SHP77 (cell line): ENCODE measurements at regions not wholly inside any gene's neighbourhood (a gene's known extent, or its start where the extent isn't known, plus 50 kb on each side); places are given as distances from the start of the nearest gene placed in this dataset.
A peak's percentile ranks its signal among the peaks of the same experiment; 100 is the strongest.
"Not testable (repeated sequence)": the region's sequence is repeated elsewhere in the genome, so short reads cannot be mapped to it uniquely, and the experiment has no call there.

ENCODE experiments used
- DNase-seq, 2 experiments: peaks; one replicate each; lab custom pipeline; 2025; lab: John Stamatoyannopoulos, UW

DNA sequence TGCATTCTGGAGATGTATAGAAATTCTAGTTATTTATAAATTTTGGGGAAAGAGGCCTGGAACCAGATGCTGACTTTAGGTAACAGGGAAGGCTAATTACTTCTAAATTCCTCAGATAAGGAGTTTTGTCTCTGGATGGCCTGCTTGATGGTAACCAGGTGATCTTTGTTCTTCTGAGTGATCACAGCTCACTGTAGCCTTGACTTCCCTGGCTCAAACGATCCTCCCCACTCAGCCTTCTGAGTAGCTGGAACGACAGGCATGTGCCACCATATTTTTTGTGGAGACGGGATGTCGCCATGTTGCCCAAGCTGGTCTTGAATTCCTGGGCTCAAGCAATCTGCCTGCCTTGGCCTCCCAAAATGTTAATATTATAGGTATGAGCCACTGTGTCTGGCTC lies 54.4 kb upstream of the MSH6 start:
- no peak for DNase-seq

DNA sequence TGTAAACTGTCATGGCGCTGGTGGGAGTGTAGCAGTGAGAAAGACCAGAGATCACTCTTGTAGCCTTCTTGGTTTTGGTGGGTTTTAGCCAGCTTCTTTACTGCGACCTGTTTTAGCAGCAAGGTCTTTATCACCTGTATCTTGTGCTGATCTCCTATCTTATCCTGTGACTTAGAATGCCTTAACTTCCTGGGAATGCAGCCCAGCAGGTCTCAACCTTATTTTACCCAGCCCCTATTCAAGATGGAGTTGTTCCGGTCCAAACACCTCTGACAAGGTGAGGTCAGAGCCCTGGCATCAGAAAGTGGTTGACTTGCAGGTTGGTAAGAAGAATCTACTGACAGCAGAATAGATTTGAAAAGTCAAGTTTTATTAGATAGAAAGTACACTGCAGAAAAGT lies 55.0 kb upstream of the MSH6 start:
- no peak for DNase-seq

DNA sequence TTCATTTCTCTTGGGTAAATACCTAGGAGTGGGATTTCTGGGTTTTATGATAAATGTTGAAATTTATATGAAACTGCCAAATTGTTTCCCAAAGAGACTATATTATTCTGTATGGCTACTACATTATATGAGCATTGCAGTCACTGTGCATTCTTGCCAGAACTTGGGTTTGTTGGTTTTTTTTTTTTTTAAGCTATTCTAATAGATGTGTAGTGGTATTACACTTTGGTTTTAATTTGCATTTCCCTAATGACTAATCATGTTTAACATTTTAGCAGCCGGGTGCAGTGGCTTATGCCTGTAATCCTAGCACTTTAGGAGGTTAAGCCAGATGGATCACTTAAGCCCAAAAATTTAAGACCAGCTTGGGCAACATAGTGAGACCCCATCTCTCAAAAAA lies 56.0 kb upstream of the MSH6 start:
- not testable (repeated sequence) for DNase-seq

DNA sequence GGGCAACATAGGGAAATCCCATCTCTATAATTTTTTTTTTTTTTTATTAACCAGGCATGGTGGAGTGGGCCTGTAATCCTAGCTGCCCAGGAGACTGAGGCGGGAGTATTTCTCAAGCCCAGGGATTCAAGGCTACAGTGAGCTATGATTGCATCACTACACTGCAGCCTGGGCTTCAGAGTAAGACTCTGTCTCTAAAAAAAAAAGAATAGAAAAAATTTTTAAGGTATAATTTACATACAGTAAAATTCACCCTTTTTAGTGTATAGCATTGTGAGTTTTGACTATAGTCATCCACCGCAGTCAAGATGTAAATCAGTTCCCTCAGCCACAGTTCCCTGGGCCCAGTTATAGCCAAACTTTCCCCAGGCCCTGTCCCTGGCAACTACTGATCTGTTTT lies 57.1 kb upstream of the MSH6 start:
- DNase-seq = no peak

DNA sequence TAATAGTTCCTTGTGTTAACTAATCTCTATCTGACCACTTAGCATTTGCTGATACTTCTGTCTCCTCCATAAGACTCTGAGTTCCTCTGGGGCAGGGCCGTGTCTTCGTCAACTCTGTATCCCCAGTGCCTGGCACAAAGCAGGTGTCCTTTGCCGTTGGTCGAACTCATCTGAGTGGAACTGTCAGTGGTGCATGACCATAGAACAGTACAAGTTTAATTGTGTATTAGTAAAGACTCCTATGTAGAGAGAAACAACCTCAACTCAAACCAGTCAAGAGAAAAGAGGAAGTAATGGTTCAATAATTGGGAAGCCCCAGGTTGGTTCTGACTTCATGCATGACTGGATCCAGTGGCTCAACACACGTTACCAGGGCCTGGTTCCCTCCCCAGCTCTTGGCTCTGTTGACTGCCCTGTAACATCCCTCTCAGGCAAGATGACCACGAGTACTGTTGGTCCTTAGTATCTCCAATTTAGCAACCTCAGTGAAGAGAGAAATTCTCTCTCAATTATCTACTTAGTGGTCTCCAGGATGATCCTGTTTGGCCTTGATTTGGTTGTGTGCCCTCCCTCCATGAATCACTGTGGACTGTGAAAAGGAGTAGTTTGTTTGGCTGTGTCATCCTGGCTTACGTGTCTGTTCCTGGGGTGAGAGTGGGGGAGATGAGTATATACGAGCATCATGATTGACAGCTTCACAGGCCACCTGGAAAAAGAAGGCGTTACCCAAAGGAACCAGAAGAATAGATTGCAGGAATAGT lies 58.5 kb upstream of the MSH6 start:
- DNase-seq = no peak

DNA sequence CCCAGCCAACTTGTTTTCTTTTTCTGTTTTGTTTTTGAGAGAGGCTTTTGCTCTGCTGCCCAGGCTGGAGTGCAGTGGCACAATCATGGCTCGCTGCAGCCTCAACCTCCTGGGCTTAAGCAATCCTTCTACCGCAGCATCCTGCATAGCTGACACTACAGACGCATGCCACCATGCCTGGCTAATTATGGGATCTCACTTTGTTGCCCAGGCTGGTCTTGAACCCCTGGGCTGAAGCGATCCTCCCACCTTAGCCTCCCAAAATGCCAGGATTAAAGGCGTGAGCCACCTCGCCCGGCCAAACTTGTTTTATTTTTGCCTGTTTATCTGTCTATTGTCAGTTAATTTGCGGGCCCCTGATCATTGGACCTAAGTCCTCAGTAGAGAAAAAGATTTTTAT lies 61.6 kb upstream of the MSH6 start:
- DNase-seq = no peak

DNA sequence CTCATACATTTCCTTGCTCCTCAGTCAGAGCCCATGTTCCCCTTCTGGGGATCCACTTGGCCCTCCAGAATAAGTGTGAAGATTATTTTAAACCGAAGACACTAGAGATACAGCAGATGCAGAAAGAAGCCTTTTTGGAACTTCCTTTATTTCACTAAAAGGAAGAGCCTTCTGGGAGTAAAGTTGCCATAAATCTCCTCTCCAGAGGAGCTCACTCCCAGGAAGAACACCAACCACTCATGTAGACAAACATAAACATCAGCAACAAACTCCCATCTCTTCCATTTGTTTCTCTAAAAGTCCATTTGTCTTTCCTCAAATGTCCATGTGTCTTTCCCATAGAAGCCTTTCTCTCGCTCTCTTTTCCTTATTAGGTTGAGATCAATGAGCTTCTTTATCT lies 62.4 kb upstream of the MSH6 start:
- DNase-seq = no peak

DNA sequence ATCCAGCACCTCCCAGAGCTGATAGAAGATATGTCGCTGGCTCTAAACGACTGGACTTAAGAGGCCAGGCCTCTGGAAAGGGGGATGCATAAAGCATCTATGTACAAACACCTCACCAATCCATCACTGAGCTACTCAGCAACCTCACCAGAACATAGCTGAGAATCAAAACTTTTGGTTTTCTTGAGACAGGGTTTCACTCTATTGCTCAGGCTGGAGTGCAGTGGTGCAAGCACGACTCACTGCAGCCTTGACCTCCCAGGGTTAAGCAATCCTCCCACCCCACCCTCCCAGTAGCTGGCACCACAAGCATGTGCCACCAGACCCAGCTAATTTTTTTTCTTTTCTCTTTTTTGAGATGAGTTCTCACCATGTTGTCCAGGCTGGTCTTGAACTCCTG lies 62.9 kb upstream of the MSH6 start:
- DNase-seq = no peak

DNA sequence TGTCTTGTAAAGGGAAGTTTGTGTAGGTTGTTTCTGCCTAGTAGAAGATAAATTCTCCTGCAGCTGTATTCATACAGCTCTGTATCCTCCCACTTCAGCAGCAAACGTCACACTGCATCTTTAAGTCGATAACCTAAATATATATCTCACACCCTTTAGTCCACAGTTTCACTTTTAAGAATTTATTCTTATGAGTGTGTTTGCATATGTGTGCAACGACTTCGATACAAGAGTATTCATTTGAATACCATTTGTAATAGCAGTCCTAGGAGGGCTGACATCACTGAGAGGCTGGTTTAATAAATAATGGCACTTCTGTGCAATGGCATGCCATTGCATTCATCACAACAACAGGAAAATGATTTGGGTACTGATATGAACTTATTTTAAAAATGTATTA lies 63.8 kb upstream of the MSH6 start:
- DNase-seq = no peak

DNA sequence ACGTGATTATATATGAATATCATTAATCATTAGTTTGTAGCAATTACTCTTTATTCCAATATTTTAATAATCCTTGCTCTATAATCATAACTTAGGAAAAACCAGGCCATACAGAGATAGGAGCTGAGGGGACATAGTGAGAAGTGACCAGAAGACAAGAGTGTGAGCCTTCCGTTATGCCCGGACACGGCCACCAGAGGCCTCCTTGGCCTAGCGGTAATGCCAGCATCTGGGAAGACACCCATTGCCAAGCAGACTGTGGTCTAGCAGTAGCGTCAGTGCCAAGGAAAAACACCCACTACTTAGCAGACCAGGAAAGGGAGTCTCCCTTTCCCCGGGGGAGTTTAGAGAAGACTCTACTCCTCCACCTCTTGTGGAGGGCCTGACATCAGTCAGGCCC lies 66.6 kb upstream of the MSH6 start:
- peak in 1 of 2 experiments; percentile 4 for DNase-seq

DNA sequence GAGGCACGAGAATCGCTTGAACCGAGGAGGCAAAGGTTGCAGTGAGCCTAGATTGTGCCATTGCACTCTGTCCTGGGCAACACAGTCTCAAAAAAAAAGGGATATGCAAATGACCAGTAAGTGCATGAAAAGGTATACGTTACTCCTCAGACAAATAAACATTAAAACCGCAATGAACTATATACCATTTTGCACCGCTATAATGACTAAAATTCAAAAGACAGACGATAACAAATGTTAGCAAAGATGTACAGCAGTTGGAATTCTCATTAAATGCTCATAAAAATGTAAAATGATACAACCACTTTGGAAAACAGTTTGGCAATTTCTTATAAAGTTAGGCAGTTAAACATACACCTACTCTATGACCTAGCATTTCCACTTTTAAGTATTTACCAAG lies 67.4 kb upstream of the MSH6 start:
- DNase-seq = no peak

DNA sequence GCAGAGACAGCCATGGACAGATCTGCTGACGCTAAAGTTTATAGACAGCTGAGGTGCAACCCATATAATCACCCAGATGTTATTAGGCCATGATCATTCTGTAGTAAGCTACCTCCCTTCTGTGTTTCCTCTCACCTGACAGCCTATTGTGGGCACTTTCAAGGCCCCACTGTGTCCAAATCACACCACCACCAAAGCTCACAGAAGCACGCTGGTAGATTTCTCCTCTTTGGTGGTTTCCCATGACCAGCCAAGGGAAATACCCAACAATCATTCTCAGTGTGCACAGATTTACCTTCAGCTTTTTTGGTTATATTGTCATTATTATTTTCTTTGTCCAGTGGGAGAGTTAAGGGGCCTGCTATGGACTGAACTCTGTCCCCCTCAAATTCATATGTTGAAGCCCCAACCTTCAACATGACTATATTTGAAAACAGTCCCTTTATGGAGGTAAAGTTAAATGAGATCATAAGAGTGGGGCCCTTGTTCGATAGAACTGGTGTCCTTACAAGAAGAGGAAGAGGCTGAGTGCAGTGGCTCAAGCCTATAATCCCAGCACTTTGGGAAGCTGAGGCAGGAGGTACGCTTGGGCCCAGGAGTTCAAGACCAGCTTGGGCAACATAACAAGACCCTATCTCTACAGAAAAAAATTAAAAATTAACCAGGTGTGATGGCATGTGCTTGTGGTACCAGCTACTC lies 74.0 kb upstream of the MSH6 start:
- DNase-seq = no peak

DNA sequence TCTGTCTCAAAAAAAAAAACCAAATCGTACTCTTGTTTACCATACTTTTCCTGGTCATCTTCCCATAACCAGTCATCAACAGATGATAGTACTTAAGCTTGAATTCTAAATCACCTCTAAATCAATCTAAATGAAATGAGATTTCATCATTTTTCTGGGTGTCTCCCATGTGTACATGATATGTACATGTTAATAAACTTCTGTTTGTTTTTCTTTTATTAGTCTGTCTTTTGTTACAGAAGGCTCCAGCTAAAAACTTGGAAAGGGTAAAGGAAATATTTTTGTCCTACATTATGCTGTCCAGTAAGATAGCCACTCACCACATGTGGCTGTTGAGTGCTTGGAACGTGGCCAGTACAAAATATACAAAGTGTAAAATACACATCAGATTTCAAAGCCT lies 78.7 kb upstream of the MSH6 start:
- no peak for DNase-seq

DNA sequence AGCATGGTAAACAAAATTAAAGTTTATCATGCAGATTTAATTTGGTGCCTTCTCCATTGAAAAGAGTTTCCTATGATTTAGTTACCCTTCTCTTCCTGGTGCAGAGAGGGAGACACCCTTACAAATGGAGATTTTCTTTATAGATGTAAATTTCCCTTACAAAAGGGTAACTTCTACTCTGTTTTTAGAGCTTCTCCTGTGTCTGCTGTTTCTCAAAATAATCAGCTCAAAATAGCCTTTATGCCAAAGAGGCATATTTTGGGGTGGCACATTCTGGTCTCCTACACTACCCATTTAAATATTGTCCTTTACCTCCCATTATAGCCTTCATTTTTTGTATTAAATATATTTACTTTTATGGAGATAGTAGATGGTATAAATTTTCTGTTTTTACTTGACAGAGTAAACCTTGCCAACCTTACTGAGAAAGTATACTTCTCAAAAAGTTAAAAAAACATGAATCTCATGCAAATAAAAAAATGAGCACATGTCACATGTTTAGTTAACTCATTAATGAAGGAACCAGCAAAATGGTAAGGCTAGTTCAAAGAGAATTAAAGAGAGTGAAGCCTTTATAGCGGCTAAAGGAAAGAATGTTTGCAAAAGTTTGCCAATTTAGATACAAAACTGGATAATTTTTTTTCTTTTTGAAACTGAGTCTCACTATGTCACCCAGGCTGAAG lies 83.3 kb upstream of the MSH6 start:
- no peak for DNase-seq

DNA sequence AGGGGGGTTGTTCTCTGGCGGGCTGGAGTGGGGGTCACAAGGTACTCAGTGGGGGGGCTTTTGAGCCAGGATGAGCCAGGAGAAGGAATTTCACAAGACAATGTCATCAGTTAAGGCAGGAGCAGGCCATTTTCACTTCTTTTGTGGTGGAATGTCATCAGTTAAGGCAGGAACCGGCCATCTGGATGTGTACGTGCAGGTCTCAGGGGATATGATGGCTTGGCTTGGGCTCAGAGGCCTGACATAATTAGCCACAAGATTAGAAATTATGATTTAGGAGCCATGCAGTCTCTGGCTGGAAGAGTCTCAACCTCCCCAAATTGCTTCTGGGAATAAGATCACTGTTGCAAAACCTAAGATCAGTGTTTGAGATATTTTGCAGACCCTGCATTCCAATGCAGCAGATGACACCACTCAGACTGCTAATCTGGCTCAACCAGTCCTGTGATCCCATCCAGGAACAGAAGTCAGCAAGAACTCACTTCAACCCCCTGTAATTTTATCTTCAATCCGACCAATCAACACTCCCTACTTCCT lies 84.4 kb upstream of the MSH6 start:
- not testable (repeated sequence) for DNase-seq

DNA sequence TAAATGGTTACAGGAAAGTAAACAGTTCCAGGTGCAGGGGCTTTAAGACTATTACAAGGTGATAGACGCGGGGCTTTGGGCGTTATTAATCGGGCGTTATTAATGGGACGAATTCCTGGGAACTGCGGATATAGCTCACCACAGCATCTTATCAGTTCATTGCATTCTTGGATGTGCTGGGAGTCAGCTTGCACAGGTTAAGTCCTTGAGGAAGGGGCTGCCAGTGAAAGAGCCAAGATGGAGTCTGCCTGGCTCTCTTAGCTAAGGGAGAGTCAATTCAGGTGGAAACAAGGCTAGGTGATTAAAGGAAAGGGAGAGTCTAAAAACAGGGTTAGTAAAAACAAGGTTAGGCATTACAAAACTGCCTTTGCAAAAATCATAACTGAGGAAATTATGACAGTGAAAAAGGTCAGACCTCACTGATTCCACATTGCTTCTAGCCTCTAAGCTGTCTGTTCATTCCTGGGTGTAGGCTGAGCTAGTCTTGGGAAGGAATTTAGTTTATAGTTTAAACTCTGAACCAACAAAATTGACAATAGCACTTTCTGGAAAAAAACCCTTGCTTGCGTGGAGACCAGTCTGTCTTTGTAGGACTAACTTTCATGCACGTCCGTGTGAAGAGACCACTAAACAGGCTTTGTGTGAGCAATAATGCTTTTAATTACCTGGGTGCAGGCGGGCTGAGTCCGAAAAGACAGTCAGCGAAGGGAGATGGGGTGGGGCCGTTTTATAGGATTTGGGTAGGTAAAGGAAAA lies 85.1 kb upstream of the MSH6 start:
- not testable (repeated sequence) for DNase-seq

DNA sequence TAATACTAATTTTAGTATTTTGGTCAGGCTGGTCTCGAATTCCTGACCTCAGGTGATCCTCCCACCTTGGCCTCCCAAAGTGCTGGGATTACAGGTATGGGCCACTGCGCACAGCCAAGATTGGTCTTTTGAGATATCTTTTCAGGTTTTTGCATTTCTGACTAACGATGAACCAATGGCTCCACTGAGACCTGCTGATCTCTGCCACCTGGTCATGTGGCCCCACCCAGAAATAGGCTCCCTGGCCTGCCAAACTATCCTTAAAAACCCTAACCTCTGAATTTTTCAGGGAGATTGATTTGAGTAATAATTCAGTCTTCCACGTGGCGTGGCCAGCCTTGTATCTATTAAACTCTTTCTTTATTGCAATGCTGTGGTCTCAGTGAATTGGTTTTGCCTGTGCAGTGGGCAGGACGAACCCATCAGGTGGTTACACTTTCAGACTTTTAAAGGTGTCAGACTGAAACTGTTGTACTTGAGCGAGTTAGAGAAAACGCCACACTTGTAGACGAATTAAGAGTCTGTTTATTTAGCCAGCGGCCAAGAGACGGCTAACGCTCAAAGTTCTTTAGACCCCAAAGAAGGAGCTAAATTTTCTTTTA lies 85.8 kb upstream of the MSH6 start:
- DNase-seq = no peak

DNA sequence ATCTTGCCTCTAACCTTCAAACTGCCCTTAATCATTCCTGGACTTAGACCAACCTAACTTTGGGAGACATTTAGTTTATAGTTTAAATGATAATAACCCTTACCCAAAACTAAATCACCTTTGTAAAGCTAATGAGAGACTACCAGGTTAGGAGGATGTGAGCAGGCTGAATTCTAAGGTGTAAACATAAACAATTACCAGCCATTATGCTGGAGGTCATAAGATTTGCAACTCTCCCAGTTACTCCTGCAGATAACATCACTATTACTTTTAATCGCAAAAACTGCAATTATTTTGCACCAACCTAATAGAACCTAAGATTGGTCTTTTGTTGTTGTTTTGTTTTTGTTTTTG lies 86.5 kb upstream of the MSH6 start:
- DNase-seq = no peak

DNA sequence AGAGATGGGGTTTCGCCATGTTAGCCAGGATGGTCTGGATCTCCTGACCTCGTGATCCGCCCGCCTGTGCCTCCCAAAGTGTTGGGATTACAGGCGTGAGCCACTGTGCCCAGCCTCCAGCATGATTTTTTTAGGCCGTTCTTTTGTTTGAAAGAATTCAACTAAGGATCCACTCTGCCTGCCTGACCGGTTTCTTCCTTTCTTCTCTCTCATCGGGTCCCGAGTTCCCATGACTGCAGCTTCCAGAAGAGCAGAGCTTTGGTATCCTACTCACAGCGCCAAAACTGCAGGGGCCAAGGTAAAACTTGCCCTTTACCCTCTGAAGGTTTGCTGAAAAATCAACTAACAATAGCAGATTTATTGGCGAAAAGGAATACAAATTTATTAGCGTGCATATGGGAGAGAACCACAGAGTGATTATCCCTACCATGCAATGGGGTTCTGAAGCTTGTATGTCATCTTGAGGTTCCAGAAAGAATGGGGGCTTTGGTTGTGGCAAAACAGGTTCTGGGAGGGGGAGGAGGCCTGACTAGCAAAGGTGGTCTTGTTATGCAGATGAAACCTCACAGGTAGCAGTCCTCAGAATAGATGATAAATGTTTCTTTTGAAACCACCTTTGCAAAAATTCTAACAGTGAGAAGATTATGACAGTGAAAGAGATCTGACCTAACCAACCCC lies 87.0 kb upstream of the MSH6 start:
- DNase-seq = no peak

DNA sequence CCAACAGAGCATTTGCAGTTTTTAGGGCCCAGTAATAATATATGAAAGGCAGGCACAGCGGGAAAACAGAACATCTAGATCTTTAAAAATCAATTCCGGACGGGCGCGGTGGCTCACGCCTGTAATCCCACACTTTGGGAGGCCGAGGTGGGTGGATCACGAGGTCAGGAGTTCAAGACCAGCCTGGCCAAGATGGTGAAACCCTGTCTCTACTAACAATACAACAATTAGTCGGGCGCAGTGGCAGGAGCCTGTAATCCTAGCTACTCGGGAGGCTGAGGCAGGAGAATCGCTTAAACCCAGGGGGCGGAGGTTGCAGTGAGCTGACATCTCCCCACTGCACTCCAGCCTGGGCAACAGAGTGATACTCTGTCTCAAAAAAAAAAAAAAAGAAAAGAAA lies 88.5 kb upstream of the MSH6 start:
- DNase-seq = not testable (repeated sequence)

DNA sequence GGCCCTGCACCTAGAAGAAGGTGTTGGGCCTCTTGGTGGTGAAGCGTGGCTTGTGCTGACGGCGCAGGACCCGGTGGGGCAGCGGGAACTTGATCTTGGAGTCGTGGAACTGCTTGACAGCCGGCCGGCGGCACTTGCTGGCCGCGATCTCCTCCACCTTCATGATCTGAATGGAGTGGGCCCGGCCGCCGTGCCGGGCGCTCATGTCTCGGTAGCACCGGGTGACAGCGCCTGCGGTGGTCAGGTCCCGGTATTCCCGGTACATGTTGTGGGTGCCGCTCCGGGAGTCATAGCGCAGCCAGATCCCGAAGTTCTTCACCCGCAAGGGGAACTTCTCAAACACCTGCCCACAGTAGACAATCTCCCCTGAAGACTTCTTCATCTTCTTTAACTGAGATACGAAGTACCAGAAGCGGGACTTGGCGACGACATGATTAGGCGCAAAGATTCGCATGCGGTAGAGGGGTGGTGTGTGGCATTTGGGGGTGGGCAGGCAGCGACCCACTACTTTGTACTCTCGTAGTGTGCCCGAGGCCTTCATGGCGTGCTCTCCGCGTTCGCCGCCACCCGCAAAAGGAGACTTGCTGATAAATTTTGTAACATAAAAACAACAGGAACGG lies 92.1 kb upstream of the MSH6 start:
- DNase-seq = not testable (repeated sequence)
